ENCODE measurements at regions not wholly inside any gene's neighbourhood (a gene's known extent, or its start where the extent isn't known, plus 50 kb on each side); places are given as distances from the start of the nearest gene placed in this dataset.
"Not testable (repeated sequence)": the region's sequence is repeated elsewhere in the genome, so short reads cannot be mapped to it uniquely, and the experiment has no call there.

- DNase-seq = no peak
Measured at GRCh38 chr14:84041421-84041820, 1488.5 kb upstream of the FLRT2 start.

- no peak for DNase-seq
Measured at GRCh38 chr14:84042992-84043391, 1487.0 kb upstream of the FLRT2 start.

GRCh38 chr14:84064316-84065125, 1465.4 kb upstream of the FLRT2 start:
- no peak for DNase-seq

- no peak for DNase-seq
Measured at GRCh38 chr14:84065811-84066210, 1464.1 kb upstream of the FLRT2 start.

GRCh38 chr14:84068288-84068687, 1461.7 kb upstream of the FLRT2 start:
- DNase-seq = no peak

GRCh38 chr14:84071061-84071460, 1458.9 kb upstream of the FLRT2 start:
- no peak for DNase-seq

- no peak for DNase-seq
Measured at GRCh38 chr14:84074626-84075025, 1455.3 kb upstream of the FLRT2 start.

GRCh38 chr14:84080944-84081343, 1449.0 kb upstream of the FLRT2 start:
- DNase-seq = no peak

GRCh38 chr14:84084056-84084630, 1445.8 kb upstream of the FLRT2 start:
- DNase-seq = no peak

- DNase-seq = no peak
Measured at GRCh38 chr14:84085493-84085892, 1444.5 kb upstream of the FLRT2 start.

- no peak for DNase-seq
Measured at GRCh38 chr14:84086714-84087113, 1443.2 kb upstream of the FLRT2 start.

- DNase-seq = no peak
Measured at GRCh38 chr14:84087986-84088531, 1441.9 kb upstream of the FLRT2 start.

GRCh38 chr14:84090837-84091236, 1439.1 kb upstream of the FLRT2 start:
- DNase-seq = no peak

GRCh38 chr14:84095681-84096080, 1434.3 kb upstream of the FLRT2 start:
- no peak for DNase-seq

GRCh38 chr14:84098261-84098660, 1431.7 kb upstream of the FLRT2 start:
- DNase-seq = no peak

- DNase-seq = not testable (repeated sequence)
Measured at GRCh38 chr14:84099560-84099959, 1430.4 kb upstream of the FLRT2 start.

- DNase-seq = no peak
Measured at GRCh38 chr14:84107835-84108343, 1422.1 kb upstream of the FLRT2 start.

GRCh38 chr14:84108746-84109457, 1421.0 kb upstream of the FLRT2 start:
- DNase-seq = no peak

GRCh38 chr14:84112589-84112988, 1417.4 kb upstream of the FLRT2 start:
- no peak for DNase-seq

GRCh38 chr14:84125676-84126075, 1404.3 kb upstream of the FLRT2 start:
- no peak for DNase-seq

GRCh38 chr14:84127495-84127894, 1402.4 kb upstream of the FLRT2 start:
- no peak for DNase-seq

- no peak for DNase-seq
Measured at GRCh38 chr14:84128050-84128449, 1401.9 kb upstream of the FLRT2 start.

GRCh38 chr14:84129007-84129406, 1400.9 kb upstream of the FLRT2 start:
- DNase-seq = no peak
